SIG-M5 treated with dmso at 0.1 percent for 504 hours (cell line): ENCODE measurements at regions not wholly inside any gene's neighbourhood (a gene's known extent, or its start where the extent isn't known, plus 50 kb on each side); places are given as distances from the start of the nearest gene placed in this dataset.

ENCODE experiments used
- DNase-seq: peaks from one replicate; lab custom pipeline; 2025; ENCODE audit not compliant: unreplicated experiment; lab: John Stamatoyannopoulos, UW

GRCh38 chr13:84272877-84273562 lies 390.7 kb upstream of the SLITRK1 start:
- DNase-seq = no peak

GRCh38 chr13:84265257-84265764 lies 383.0 kb upstream of the SLITRK1 start:
- no peak for DNase-seq

GRCh38 chr13:84263354-84264069 lies 381.2 kb upstream of the SLITRK1 start:
- no peak for DNase-seq

- no peak for DNase-seq
These were observed 373.0 kb upstream of the SLITRK1 start for GRCh38 chr13:84255226-84255797.

- DNase-seq = no peak
These were observed 367.2 kb upstream of the SLITRK1 start for GRCh38 chr13:84249463-84249862.

- no peak for DNase-seq
These were observed 361.1 kb upstream of the SLITRK1 start for GRCh38 chr13:84243340-84243739.

- DNase-seq = no peak
These were observed 356.8 kb upstream of the SLITRK1 start for GRCh38 chr13:84239032-84239431.

- DNase-seq = no peak
These were observed 356.1 kb upstream of the SLITRK1 start for GRCh38 chr13:84238381-84238780.

GRCh38 chr13:84237143-84237542 lies 354.9 kb upstream of the SLITRK1 start:
- DNase-seq = no peak

GRCh38 chr13:84234416-84234815 lies 352.1 kb upstream of the SLITRK1 start:
- no peak for DNase-seq

- DNase-seq = no peak
These were observed 348.3 kb upstream of the SLITRK1 start for GRCh38 chr13:84230568-84230967.

GRCh38 chr13:84211048-84211447 lies 328.8 kb upstream of the SLITRK1 start:
- DNase-seq = no peak

- DNase-seq = no peak
These were observed 326.1 kb upstream of the SLITRK1 start for GRCh38 chr13:84208246-84208910.

- DNase-seq = no peak
These were observed 325.2 kb upstream of the SLITRK1 start for GRCh38 chr13:84207509-84207908.

GRCh38 chr13:84200971-84201370 lies 318.7 kb upstream of the SLITRK1 start:
- DNase-seq = no peak

GRCh38 chr13:84192125-84192524 lies 309.9 kb upstream of the SLITRK1 start:
- no peak for DNase-seq

GRCh38 chr13:84191139-84191538 lies 308.9 kb upstream of the SLITRK1 start:
- no peak for DNase-seq

- no peak for DNase-seq
These were observed 305.4 kb upstream of the SLITRK1 start for GRCh38 chr13:84187626-84188025.

GRCh38 chr13:84139561-84140158 lies 257.4 kb upstream of the SLITRK1 start:
- DNase-seq = no peak

GRCh38 chr13:84137292-84137691 lies 255.0 kb upstream of the SLITRK1 start:
- peak; percentile 11 for DNase-seq

- no peak for DNase-seq
These were observed 254.3 kb upstream of the SLITRK1 start for GRCh38 chr13:84136582-84136981.
